A172 (cell line): ENCODE measurements at regions not wholly inside any gene's neighbourhood (a gene's known extent, or its start where the extent isn't known, plus 50 kb on each side); places are given as distances from the start of the nearest gene placed in this dataset.

Experiments used
- DNase-seq: peaks from one replicate; pipeline ENCODE4 v3.0.0-alpha.2; 2015; ENCODE audit warnings: low spot score

- no peak for DNase-seq
Observed at GRCh38 chr14:54129850-54130640, 173.4 kb upstream of the BMP4 start.

GRCh38 chr14:54132496-54132895, 175.9 kb upstream of the BMP4 start:
- DNase-seq, result no peak

- DNase-seq, result no peak
Observed at GRCh38 chr14:54133896-54134295, 177.3 kb upstream of the BMP4 start.

- no peak for DNase-seq
Observed at GRCh38 chr14:54135804-54136280, 179.2 kb upstream of the BMP4 start.

- no peak for DNase-seq
Observed at GRCh38 chr14:54136894-54137613, 180.4 kb upstream of the BMP4 start.

GRCh38 chr14:54137614-54137961, 181.0 kb upstream of the BMP4 start:
- DNase-seq, result no peak

GRCh38 chr14:54138024-54138353, 181.4 kb upstream of the BMP4 start:
- no peak for DNase-seq

GRCh38 chr14:54138354-54139038, 181.9 kb upstream of the BMP4 start:
- no peak for DNase-seq

GRCh38 chr14:54140551-54140950, 183.9 kb upstream of the BMP4 start:
- DNase-seq, result no peak

- no peak for DNase-seq
Observed at GRCh38 chr14:54146601-54147000, 190.0 kb upstream of the BMP4 start.

- DNase-seq, result peak; percentile 61
Observed at GRCh38 chr14:54147282-54147681, 190.7 kb upstream of the BMP4 start.

GRCh38 chr14:54147758-54148157, 191.1 kb upstream of the BMP4 start:
- no peak for DNase-seq

- no peak for DNase-seq
Observed at GRCh38 chr14:54148251-54148650, 191.6 kb upstream of the BMP4 start.

- no peak for DNase-seq
Observed at GRCh38 chr14:54152351-54152750, 195.7 kb upstream of the BMP4 start.

- no peak for DNase-seq
Observed at GRCh38 chr14:54166049-54166950, 209.7 kb upstream of the BMP4 start.

GRCh38 chr14:54168489-54168888, 211.9 kb upstream of the BMP4 start:
- DNase-seq, result no peak

GRCh38 chr14:54169254-54169924, 212.8 kb upstream of the BMP4 start:
- peak; percentile 45 for DNase-seq

- DNase-seq, result no peak
Observed at GRCh38 chr14:54170301-54170700, 213.7 kb upstream of the BMP4 start.

- DNase-seq, result no peak
Observed at GRCh38 chr14:54172114-54172513, 215.5 kb upstream of the BMP4 start.

- DNase-seq, result no peak
Observed at GRCh38 chr14:54172562-54172961, 215.9 kb upstream of the BMP4 start.

GRCh38 chr14:54173802-54174201, 217.2 kb upstream of the BMP4 start:
- DNase-seq, result no peak
